HG03342 (cell line): ENCODE measurements at regions not wholly inside any gene's neighbourhood (a gene's known extent, or its start where the extent isn't known, plus 50 kb on each side); places are given as distances from the start of the nearest gene placed in this dataset.

Experiments
- ATAC-seq: cut with Tn5 transposase; IDR thresholded peaks from one replicate; pipeline ENCODE4 v1.9.1; 2021; ENCODE audit warnings: mild to moderate bottlenecking, moderate library complexity; ENCODE audit not compliant: unreplicated experiment

GRCh38 chr20:50311308-50312001 is 120.8 kb downstream of the CEBPB start:
- no peak for ATAC-seq

- no peak for ATAC-seq
Observed at GRCh38 chr20:50312002-50312681, 121.5 kb downstream of the CEBPB start.

- ATAC-seq, result no peak
Observed at GRCh38 chr20:50312682-50313521, 122.3 kb downstream of the CEBPB start.

DNA sequence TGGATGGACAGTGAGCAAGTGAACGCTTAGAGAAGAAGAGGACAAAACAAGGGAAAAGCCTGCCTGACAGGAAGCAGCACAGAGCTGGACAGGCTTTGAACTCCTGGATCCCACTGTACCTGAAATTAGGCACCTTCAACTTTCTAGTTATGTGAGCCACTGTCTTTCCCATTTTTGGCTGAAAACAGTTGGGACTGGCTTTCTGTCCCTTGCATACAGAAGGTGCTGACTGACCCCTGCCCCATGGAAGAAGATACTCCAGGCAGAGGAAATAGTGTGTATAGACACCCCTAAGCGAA is 122.8 kb downstream of the CEBPB start:
- no peak for ATAC-seq

DNA sequence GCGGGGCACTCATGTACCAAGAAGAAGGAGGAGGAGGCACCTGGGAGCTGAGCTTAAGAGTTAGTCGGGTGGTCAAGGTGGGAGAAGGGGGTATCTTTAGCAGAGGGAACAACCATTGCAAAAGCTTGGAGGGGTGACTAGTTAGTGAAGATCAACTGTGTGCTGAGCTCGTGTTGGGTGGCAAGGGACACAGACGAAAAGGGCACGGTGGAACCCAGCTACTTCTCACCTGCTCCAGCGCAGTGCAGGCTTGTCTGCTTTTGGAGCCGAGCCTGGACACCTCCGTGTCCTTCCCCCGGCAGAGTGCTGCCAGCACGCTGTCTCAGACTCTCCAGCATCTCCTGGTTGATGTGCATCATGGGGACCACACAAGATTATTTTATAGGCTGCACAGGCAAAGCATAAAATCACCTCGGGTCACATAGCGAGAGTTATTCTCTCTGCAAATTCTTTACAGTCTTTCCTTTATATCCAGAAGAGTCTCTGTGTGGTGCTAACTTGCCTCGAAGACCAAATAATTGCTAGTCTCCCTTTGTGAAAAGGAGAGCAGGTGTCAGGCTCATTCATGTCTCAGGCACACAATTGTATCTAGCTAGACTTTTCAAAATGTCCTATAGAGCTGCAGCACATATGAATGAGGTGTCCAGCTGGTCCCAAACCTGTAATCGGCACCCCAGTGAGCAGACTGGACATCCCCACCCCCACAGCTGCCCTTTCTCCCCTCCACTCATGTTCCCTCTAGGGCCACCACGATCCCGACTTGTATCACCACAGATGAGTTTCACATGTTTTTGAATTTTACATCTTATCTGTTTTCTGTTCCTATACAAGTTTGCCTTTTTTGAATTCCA is 123.4 kb downstream of the CEBPB start:
- no peak for ATAC-seq

DNA sequence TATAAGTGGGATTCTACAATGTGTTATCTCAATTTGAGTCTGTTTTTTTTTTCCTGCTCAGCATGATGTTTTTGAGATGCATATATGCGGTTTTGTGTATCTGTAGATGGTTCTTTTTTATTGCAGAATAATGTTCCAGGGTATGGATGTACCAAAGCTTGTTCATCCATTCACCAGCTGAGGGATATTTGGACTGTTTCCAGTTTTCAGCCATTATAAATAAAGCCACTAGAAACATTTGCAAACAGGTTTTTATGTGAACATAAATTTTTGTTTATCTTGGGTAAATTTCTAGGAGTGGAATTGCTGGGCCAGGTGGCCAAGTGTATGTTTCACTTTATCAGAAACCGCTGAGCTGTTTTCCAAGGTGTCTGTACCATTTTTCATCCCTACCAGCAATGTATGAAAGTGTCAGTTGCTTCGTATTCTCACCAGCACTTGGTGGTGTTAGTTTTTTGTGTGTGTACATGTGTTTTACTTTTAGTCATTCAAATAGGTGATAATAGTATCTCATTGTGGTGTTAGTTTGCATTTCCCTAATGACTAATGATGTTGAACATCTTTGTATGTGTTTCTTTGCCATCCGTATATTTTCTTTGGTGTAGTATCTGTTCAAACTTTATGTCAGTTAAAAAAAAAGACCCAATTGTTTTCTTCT is 124.2 kb downstream of the CEBPB start:
- ATAC-seq, result no peak

DNA sequence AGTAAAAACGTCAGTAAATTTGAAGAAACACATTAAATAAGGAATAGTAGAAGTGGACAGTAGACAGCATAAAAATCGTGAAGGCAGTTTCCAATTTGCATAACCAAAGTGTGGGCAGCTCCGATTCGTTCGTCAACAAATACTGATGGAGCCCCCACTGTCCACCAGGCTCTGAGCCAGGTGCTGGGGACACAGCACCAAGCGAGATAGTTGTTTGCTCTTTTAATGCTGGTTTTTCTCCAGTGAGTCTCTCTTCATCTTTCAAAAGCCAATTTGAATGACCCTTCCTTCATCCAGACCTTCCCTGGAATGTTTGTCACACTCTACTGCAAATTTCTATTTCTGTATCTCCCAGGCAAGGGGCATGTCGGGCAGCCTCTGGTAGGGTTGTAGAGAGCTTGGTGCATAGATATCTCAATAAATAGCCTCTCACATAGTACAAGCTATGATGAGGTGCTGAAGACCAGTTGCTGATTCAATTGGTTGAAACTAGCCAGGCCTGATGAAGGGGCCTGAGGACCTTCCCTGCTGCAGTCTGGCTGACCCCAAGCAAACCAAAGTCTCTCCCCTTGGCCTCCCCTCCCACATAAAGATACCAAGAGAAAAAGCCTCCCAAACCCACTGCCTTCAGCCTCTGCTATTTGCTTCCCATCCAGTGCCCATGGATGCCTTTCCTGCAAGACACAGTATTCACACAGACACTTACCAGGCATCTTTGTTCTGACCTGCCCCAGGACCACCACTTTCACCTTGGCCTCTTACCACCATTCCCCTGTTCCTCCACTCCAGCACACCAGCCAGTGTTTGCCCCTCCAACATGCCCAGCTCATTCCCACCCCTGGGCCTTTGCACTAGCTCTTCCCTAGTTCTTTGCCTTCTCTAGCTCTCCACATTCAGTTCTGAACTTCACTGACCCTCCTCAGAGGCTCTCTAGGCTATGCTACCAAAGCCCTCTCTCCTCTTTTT is 125.2 kb downstream of the CEBPB start:
- ATAC-seq, result no peak

DNA sequence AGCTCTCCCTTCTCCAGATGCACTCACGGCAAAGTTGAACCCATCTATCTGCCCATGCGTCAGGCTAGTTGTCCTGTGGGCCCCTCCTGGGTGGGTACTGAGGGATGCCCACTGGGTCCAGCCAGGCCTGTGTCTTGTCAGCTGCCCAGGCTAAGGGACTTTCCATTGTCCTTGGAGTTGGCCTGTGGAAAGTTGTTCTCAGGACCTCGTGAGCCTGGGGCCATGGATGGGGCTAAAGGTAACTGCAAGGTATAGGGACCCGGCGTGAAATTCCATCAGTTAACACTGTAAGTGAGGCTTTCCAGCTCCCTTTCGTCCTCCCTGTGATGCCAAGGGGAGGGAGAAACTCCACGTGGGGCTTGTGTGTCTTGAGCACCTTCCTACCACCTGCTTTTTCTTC is 126.5 kb downstream of the CEBPB start:
- ATAC-seq, result no peak

DNA sequence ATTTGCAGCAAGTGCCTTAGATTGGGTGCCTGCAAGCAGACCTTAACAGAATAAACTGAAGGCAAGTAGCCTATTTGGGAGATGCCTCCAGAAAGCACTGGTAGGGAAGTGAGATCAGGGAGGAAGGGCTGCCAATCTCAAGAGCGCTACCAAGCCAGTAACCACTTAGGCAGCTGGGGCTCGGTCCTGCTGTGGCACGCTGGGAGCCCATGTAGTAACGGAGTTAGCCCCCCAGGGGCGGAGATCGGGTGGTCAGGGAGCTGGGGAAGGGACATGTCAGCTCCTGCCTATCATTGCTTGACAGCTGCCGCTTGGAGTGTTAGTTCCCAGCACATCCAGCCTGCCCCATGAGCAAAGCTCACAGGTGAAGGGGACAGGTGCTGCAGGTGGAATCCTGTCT is 127.0 kb downstream of the CEBPB start:
- no peak for ATAC-seq

GRCh38 chr20:50318710-50319109 is 128.1 kb downstream of the CEBPB start:
- no peak for ATAC-seq

DNA sequence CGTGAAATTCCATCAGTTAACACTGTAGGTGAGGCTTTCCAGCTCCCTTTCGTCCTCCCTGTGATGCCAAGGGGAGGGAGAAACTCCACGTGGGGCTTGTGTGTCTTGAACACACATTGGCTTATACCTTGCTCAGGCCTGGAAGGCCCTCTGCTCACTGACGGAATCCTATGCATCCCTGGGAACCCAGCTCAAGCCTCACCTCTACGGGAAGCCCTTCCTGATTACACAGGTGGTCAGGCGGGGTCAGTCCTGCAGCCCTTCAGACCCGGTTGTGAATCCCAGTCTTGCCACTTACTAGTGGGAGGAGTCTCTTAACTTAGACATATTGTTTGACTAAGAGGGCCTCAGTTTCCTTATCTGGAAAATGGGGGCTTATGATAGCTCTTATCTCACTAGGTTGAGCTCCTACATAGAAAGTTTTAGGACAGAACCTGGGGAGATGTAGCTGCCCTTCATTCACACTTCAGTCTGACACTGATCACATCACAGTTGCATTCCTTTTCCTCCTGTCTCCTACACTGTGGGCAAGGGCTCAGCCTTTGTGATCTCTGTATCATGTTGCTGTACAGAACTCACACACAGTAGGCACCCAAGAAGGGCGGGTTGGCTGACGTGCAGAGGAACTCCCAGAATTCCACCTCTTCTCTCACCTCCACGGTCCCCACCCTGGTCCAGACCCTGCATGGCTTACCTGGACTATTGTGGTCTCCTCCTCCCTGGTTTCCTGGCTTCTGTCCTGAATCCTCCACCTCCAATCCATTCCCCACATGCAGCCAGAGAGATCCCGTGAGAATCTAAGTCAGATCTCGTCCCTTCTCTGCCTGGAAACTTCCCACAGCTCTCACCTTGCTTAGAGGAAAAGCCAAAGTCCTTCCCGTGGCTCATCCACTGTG is 129.6 kb downstream of the CEBPB start:
- ATAC-seq, result no peak

DNA sequence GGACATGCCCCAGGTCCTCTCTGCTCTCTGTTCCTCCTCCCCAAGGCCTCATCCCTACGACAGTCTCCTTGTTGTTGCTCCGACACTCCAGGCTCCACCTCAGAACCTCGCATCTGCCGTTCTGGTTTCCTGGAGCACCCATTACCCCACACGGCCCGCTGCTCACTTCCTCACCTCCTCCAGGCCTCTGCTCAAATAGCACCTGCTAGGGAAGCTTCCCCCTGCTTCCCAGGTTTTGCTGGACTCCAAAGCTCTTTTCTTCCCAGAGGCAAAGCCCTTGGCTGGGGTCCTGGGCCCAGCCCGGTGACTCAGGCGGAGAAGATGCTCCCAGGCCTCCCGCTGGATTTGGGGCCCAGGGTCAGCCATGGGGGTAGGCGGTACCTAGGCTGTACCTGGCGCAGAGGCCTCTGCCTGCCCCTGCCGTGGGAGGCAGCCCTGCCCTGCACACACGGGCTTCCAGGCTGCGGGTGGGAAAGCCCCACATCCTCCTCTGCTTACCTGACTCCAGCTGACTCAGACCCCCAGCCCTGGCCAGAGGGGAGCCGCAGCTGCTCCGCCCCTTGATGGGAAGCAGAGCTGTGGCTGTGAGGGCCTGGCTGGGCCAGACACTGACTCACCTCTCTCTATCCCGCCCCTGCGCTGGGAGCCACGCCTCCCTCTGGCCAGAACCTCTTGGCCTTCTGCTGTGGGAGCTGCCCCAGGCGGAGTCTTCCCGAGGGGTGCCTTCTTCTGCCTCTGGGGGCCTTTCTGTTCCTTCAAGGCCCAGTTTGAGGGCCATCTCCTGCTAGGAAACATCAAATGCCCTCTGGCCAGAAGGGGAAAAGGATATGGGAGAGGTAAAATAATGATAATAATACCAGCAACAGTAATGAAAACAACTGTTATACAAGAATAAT is 130.5 kb downstream of the CEBPB start:
- no peak for ATAC-seq

DNA sequence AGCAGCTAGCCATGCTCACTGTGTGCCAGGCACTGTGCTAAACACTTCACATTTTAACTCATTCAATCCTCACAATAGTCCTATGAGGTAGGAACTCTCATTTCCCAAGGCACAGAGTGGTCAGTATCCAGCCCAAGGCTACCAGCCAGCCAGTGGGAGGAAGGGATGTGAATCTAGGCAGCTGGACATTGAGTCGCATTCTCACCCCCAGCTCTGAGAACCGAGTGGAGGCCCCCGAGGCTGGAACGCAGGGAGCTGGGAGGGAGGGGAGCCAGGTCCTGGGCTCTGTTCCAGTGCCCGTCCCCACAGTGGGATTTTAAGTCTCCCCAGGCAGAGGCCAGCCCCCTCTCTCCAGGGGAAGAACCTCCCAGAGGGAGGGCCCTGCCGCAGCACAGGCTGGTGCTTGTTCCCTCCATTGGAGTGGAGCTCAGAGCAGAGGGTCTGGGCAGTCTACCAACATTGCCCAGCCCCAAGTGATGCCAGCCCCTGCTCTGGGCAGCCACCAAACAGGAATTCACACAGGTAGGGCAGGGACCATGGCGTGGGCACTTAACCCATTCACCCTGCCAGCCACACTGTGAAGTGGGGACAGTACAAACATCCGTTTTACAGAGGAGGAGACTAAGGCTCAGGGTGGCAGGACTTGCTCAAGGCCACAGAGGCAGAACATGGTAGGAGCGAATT is 131.3 kb downstream of the CEBPB start:
- no peak for ATAC-seq

DNA sequence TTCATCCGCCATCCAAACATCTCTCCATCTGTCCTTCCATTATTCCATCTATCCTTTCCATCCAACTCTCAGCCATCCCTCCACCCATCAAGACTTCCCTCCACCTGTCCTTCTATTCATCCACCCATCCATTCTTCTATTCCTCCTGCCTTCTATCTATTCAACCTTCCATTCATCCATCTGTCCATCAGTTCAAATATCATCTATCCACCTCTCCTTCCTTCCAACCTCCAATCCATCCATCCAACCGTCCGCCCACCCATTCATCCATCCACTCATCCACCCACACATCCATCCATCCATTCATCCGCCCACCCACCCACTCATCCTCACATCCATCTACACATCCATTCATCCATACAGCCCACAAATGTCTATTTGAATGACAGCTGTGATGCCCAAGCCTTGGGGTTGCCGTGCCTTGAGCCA is 132.1 kb downstream of the CEBPB start:
- no peak for ATAC-seq

GRCh38 chr20:50323209-50323608 is 132.6 kb downstream of the CEBPB start:
- no peak for ATAC-seq

DNA sequence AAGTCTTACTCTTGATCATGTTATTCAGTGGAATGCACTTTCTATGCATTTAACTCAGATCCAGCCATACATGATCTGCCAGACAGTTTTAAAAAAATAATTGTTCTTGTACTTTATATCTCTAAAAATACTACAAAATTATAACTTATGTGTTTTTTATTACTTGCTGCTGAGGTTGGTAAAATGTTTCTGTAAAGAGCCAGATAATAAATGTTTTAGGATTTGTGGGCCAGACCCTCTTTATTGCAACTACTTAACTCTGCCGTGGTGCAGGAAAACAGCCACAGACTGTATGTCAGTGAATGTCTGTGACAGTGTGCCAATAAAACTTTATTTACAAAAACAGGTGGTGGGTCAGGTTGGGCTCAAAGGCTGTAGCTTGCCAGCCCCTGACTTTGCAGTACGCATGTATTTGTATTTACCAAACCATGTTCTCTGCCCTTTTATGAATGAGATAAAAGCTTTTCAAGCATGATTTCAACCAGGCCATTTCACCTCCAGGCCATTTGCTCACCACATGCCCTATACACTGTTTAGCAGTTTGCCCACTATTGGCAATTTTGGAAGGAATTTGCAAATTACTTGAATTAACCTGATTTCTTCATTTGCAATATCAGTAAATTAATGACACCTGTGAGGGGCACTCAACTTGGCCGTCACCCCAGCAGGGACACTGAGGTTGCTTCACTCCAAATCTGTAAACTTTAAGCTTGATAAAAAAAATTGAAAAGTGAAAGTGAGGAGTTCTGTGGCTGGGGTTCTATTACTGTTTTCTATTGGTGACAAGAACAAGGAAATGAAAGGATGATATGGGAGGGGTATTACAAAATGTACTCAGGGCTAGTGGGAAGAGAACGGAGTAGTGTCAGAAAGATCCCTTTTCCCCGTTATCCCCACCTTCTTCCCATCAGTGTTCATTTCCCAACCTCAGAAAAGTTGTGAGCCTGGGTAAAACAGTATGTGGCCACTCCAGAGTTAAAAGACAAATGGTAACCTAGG is 133.4 kb downstream of the CEBPB start:
- no peak for ATAC-seq
